GM12864 (cell line): ENCODE measurements at regions not wholly inside any gene's neighbourhood (a gene's known extent, or its start where the extent isn't known, plus 50 kb on each side); places are given as distances from the start of the nearest gene placed in this dataset.

Experiments
- DNase-seq: peaks from one replicate; pipeline ENCODE4 v3.0.0-alpha.2; 2011; ENCODE audit warnings: low read depth
- H3K4me3 ChIP-seq: 2 replicates; pipeline ENCODE4 v1.5.1; 2011; ENCODE audit warnings: mild to moderate bottlenecking, low read depth, low read length, control low read depth
- CTCF ChIP-seq: IDR thresholded peaks from 2 replicates; pipeline ENCODE4 v1.5.1; 2011; ENCODE audit warnings: low read depth, mild to moderate bottlenecking, moderate library complexity, low read length, control low read depth, inconsistent platforms; ENCODE audit errors: missing control alignments

GRCh38 chr1:2857521-2857920 is 56.0 kb upstream of the TTC34 start:
- TF ChIP-seq CTCF, result no peak
- no peak for DNase-seq
- H3K4me3 ChIP-seq, result no peak overlapping the region

GRCh38 chr1:2858676-2859075 is 57.2 kb upstream of the TTC34 start:
- TF ChIP-seq CTCF, result no peak
- H3K4me3 ChIP-seq, result no peak overlapping the region
- DNase-seq, result no peak

- DNase-seq, result no peak
- TF ChIP-seq CTCF, result no peak
- H3K4me3 ChIP-seq, result no peak overlapping the region
Observed at GRCh38 chr1:2859219-2859880, 57.9 kb upstream of the TTC34 start.

GRCh38 chr1:2859881-2860430 is 58.5 kb upstream of the TTC34 start:
- no peak for TF ChIP-seq CTCF
- no peak overlapping the region for H3K4me3 ChIP-seq
- no peak for DNase-seq

- no peak for TF ChIP-seq CTCF
- no peak overlapping the region for H3K4me3 ChIP-seq
- no peak for DNase-seq
Observed at GRCh38 chr1:2860476-2861142, 59.1 kb upstream of the TTC34 start.

- no peak for DNase-seq
- H3K4me3 ChIP-seq, result no peak overlapping the region
- TF ChIP-seq CTCF, result no peak
Observed at GRCh38 chr1:2861143-2861987, 59.9 kb upstream of the TTC34 start.
